ENCODE measurements at regions not wholly inside any gene's neighbourhood (a gene's known extent, or its start where the extent isn't known, plus 50 kb on each side); places are given as distances from the start of the nearest gene placed in this dataset.

DNA sequence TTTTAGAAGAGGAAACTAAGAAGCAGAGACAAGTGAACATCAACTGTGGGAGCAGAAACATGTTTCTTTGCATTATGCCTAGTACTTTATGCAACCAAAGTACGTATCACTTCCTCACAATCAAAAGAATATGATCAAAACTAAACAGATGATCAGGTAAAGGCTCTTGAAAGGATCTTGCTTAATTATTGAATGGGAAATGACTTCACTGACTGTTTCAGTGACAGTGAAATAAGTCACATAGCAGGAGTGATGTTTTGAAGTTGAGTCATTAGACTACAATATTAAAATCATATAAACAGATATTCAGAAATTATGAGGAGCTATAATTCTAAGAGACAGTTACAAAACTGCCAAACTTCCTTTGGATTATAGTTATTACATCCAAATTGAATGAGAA lies 527.3 kb downstream of the MTRR start:
- FAIRE-seq: no peak
- ChIA-PET POLR2A (no interaction called here), CTCF (no interaction called here)
- Histone ChIP-seq H3K9me3 (replicated peaks; ENCODE audit: control insufficient read depth, insufficient read depth, low read length) (peaks cover 2% of the 10 kb centered on the region), H2AFZ (ENCODE audit: low read depth, low read length) (no peak overlapping the region), H3K79me2 (ENCODE audit: control insufficient read depth, insufficient read depth, low read length) (no peaks in the 10 kb centered on the region), H3K9ac (replicated peaks; ENCODE audit: extremely low read depth, insufficient read depth, low read length) (no peak overlapping the region), H3K4me1 (ENCODE audit: control insufficient read depth, extremely low read depth, insufficient read depth, low read length) (no peaks in the 10 kb centered on the region), H4K20me1 (replicated peaks; ENCODE audit: control insufficient read depth, extremely low read depth, insufficient read depth, low read length) (no peaks in the 10 kb centered on the region), H3K27ac (ENCODE audit: insufficient read depth, low read depth, low read length) (no peak overlapping the region), H3K36me3 (ENCODE audit: control insufficient read depth in 2 of 2, extremely low read depth in 1 of 2, insufficient read depth in 2 of 2, low read length in 2 of 2) (no peaks in the 10 kb centered on the region), H3K27me3 (ENCODE audit: control insufficient read depth in 2 of 2, insufficient read depth in 2 of 2, low read length in 2 of 2) (no peaks in the 10 kb centered on the region), H3K9me1 (replicated peaks; ENCODE audit: control insufficient read depth, extremely low read depth, insufficient read depth, low read length) (no peaks in the 10 kb centered on the region), H3K4me3 (replicated peaks in 1 of 3; ENCODE audit: insufficient read depth in 1 of 3, low read depth in 1 of 3, low read length in 3 of 3) (no peak overlapping the region), H3K4me2 (ENCODE audit: insufficient read depth, low read length) (no peak overlapping the region)
- TF ChIP-seq, protein P1, sequence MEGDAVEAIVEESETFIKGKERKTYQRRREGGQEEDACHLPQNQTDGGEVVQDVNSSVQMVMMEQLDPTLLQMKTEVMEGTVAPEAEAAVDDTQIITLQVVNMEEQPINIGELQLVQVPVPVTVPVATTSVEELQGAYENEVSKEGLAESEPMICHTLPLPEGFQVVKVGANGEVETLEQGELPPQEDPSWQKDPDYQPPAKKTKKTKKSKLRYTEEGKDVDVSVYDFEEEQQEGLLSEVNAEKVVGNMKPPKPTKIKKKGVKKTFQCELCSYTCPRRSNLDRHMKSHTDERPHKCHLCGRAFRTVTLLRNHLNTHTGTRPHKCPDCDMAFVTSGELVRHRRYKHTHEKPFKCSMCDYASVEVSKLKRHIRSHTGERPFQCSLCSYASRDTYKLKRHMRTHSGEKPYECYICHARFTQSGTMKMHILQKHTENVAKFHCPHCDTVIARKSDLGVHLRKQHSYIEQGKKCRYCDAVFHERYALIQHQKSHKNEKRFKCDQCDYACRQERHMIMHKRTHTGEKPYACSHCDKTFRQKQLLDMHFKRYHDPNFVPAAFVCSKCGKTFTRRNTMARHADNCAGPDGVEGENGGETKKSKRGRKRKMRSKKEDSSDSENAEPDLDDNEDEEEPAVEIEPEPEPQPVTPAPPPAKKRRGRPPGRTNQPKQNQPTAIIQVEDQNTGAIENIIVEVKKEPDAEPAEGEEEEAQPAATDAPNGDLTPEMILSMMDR (IDR thresholded peaks at IDR 0.05; ENCODE audit: extremely low read depth in 1 of 2, insufficient read depth in 1 of 2, low read depth in 1 of 2, low read length in 2 of 2): no peak
- TF ChIP-seq EZH2 (IDR thresholded peaks at IDR 0.05; ENCODE audit: borderline replicate concordance, low read depth, low read length, severe bottlenecking) (no peak), JUN (IDR thresholded peaks at IDR 0.05; ENCODE audit: borderline replicate concordance, insufficient read depth, insufficient read length, low read depth) (no peak), GATA2 (IDR thresholded peaks at IDR 0.05; ENCODE audit: insufficient read depth, insufficient read length, low read depth, low read length) (no peak), POLR2A (IDR thresholded peaks at IDR 0.05; ENCODE audit: low read depth, low read length) (no peak), FOS (IDR thresholded peaks at IDR 0.05; ENCODE audit: borderline replicate concordance, insufficient read depth, low read length) (no peak), POLR2AphosphoS5 (IDR thresholded peaks at IDR 0.05; ENCODE audit: insufficient read depth, low read depth, low read length) (no peak), MYC (IDR thresholded peaks at IDR 0.05; ENCODE audit: low read depth, low read length) (no peak)
- TF ChIP-seq, protein P2, sequence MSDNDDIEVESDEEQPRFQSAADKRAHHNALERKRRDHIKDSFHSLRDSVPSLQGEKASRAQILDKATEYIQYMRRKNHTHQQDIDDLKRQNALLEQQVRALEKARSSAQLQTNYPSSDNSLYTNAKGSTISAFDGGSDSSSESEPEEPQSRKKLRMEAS (IDR thresholded peaks at IDR 0.05; ENCODE audit: insufficient read depth, insufficient read length): no peak
- no peak for DNase-seq (ENCODE audit: low read depth, low spot score)
- dilution Hi-C loops (cut with MboI; ENCODE audit: extremely low pct_ligation_motif_present, low sequenced_read_pairs) (no loop called here), intact Hi-C loops (cut with micrococcal nuclease) (no loop called here)
- no TSS peak for BruUV-seq (replicated peaks)

Measured in endothelial cell of umbilical vein (primary cell).